GM19240 (cell line): ENCODE measurements at regions not wholly inside any gene's neighbourhood (a gene's known extent, or its start where the extent isn't known, plus 50 kb on each side); places are given as distances from the start of the nearest gene placed in this dataset.
"Not testable (repeated sequence)": the region's sequence is repeated elsewhere in the genome, so short reads cannot be mapped to it uniquely, and the experiment has no call there.

Experiments used
- DNase-seq: peaks from one replicate; pipeline ENCODE4 v3.0.0; 2011; ENCODE audit warnings: low spot score; ENCODE audit not compliant: insufficient read length

DNA sequence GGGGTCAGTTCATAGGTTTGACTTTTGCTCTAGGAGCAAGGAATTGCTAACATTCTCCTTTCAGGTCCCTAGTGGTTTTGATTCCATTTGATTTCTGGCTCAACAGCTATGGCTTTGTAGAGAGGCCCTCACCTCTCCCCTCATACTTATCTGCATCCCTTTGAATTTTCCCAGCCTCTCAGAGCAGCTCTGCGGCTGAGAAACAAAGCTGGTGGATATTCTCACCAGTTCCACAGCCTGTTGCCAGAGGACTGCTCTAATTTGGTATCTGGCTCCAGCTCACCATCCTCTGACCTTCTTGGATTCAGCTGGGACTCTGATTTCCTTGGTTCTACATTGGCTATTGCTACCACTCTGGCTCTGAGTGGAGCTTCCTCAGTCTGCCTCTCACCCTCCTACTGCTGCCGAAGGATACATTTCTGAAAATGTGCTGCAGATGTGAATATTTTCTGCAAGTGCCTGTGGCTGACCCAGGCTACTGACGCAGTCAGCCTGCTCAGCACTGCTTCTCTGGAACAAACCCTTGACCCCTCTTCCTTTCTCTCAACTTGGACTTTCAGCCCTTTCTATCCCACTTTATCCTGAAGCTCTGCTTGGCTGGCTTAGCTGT lies 110.9 kb upstream of the ENPEP start:
- no peak for DNase-seq

DNA sequence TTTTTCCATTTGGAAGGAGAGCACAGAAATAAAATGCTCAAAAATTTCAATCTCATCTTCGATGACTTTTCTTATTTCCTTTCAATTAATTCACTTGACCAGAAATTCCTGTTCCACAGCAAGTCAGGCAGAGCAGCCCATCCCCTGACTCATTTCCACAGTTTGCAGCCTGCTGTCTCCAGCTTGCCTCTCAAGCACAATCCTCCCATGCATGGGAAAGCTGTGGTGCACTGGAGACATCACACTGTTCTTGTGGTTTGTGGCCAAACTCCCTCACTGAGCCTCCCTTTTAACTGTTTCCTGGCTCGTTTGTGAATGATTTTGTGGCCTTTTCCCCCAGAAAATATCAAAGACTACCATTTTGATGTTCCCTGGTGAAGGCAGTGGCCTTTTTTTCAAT lies 114.0 kb upstream of the ENPEP start:
- DNase-seq = no peak

DNA sequence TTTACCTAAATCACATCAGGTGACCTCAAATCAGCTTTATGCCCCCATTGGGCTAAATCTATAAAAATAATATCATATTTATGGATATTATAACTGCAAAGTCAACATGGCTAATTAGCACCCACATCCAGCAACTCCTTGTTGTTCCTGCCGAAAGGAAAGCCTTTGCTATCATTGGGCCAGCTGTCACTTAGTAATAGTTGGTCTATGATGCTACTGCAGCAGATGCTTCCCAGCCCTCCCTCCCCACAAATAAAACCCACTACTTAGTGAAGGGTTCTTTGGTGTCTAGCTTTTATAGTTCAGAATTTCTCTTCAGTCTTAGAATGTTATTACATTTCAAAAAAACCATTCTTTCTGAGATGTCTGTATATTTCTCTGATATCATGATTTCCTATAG lies 116.9 kb upstream of the ENPEP start:
- DNase-seq = no peak

DNA sequence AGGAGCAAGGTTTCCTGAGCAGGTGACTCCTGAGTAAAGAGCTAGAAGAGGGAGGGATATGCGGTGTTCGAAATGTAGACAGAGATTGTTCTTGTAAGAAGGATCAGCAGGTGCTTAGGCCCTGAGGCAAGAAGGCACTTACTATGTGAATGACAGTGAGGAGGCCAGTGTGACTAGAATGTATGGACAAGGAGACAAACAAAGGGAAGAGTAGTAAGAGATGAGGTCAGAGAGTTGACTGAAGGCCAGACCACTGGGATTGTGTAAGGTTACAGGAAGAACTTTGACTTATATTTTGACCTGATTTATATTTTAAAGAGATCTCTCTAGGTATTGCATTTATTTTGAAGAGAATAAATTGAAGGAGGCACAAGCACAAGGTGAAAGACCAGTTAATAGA lies 118.4 kb upstream of the ENPEP start:
- DNase-seq = no peak

DNA sequence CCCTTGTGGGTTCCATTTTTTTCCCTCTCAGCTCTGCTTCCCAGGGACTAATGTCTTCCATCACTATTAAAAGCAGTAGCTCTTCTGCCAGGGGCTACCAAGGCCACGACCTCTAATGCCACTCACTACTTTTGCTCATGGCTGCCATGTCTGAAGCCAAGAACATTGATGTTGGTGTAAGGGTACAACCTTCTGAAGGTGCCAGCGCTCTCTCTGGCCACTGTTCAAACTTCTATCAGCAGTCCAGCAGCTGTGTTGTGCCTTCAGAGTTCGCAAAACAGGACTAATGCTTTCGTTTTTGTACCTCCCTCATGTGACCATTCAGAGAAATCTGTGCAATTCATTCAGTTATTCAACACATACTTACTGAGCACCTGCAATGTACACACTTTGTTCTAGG lies 121.5 kb upstream of the ENPEP start:
- no peak for DNase-seq

DNA sequence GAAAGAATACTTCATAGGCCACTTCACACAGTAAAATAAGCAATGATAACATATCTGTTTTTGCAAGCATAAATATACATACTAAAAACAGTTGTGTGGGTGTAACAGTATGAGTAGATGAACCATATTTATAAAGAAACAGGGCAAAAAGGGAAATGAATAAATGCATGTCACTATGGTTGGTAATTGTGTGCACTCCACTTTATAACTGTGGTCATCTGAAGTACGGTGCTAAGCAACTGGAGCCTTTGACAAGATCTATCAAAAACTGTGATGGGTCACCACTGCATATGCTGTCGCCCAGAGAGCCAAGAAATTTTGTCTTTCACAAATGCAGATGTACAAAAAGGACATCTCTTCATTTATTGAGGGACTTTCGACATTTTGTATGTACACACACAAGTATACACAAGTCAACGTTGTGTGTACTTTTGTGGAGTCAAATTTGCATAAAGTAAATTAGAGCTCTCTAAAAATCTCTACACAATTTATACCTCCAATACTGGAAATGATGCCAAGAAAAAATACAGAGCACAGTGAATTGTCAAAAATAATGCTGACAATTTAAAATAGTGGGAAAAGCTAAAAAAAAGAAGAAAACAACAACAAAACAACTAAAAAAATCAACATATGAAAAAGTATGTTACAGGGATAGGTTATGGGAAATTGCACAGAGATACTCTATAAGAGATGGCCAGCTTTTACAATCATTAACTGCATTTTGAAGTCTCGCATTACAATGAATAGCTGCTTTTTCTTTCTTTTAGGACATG lies 123.1 kb upstream of the ENPEP start:
- no peak for DNase-seq

DNA sequence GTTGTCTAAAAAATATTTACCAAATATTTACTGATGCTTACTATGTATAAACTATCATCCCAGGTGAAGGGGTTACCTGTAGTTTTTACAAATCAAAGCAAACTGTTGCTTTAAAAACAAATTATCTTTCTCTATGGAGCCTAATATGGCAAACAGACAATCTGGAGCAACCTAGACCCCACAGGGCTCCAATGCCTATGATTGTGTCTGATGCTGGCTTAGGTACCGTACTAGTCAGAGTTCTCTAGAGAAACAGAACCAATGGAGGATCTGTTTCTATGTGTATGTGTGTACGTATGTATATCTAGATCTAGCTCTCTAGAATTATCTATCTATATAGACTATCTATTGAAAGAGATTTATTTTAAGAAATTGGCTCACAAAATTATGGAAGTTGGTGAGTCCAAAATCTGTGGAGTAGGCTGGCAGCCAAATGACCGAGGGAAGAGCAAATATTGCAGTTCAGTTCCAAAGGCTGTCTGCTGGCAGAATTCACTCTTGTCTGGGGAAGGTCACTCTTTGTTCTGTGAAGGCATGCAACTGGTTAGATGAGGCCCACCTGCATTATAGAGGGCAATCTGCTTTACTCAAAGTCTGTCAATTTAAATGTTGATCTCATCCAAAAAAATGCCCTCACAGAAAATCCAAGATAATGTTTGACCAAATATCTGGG lies 127.1 kb upstream of the ENPEP start:
- no peak for DNase-seq

DNA sequence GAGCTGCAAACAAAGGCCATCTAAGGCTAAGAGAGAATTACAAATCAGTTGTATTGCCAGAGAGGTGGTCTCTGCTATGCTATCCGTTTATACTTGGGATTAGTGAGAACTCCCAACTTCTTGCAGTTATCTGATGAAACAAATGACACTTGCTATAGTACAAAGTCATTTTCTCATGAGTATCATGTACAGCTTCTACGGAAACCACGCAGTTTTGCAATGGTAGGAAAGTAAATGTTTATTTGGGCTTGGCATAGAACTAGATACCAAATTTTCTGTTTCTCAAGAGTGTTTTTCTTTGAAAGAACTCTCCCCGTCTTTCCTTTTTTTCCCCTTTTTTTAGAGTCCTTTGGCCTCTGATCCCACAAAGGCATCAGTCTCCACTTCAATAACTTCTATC lies 128.2 kb upstream of the ENPEP start:
- DNase-seq = no peak

DNA sequence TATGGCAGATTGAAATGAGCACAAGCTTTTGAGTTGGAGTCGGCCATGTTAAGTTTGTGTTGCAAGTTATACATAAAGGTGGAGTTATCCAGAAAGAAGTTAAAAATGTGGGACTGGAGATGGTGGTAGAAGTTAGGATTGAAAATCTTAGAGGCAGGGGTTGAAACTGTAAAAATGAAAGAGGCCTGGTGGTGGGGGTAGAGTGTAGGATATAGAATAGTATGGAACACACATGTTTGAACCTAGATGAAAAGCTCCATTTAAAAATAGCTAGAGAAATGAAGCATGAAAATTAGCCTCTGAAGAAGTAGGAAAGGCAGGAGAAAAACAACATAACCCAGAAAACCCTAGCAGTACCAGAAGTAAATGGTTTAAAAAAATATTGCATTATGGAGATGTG lies 131.8 kb upstream of the ENPEP start:
- no peak for DNase-seq

DNA sequence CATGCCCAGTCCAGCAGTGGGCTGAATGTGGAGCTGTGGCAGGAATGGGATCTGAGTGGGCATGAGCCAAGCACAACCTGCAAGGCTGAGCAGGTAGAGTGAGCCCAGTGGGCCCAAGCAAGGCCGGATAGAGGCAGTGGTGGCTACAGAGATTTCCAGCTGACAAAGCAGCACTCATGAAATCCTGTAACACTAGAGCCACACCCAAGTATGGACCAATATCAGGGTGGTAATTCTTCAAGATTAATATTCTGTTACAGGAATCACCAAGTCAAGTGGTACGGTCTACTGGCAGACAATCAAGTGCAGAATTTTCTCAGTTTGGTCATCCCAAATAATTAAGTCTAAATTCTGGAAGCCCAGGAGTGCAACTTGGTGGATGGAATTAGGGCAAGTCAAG lies 132.4 kb upstream of the ENPEP start:
- DNase-seq = no peak

DNA sequence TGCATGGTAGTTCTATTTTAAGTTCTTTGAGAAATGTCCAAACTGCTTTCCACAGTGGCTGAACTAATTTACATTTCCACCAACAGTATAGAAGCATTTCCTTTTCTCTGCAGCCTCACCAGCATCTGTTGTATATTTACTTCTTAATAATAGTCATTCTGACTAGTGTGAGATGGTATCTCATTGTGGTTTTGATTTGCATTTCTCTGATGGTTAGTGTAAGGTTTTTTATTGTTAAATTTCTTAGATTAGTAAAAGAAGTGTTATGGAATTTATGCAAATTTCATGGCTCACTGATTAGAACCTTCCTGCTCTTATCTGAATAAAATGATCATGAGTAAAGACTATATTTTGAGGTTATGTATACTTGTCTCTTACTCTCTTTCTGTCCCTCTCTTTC lies 134.8 kb upstream of the ENPEP start:
- not testable (repeated sequence) for DNase-seq

DNA sequence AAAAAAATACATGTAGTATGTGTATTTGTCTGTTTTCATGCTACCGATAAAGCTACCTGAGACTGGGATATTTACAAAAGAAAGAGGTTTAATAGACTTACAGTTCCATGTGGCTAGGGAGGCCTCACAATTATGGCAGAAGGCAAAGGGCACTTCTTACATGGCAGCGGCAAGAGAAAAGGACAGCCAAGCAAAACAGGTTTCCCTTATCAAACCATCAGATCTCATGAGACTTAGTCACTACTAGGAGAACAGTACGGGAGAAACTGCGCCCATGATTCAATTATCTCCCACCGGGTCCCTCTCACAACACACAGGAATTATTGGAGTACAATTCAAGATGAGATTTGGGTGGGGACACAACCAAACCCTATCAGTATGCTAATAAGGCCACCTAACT lies 137.0 kb upstream of the ELOVL6 start:
- no peak for DNase-seq

DNA sequence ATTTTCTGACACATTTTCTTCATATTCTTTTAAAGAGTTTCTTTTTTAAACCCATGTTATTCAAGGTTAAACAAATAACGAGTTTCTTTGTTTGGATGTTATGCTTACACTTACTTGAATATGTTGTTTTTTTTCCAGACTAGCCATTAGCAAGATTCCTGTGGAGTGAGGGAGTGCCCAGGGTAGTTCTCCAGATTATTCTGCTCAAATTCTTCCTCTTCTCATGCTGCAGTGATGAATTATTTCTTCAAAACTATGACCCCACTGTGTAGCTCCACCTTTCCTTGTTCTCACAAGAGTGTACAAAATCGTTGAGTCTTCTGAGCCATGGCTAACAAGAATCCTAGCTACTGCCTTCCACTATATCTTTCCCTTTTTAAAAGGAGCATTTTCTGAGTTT lies 134.1 kb upstream of the ELOVL6 start:
- no peak for DNase-seq

DNA sequence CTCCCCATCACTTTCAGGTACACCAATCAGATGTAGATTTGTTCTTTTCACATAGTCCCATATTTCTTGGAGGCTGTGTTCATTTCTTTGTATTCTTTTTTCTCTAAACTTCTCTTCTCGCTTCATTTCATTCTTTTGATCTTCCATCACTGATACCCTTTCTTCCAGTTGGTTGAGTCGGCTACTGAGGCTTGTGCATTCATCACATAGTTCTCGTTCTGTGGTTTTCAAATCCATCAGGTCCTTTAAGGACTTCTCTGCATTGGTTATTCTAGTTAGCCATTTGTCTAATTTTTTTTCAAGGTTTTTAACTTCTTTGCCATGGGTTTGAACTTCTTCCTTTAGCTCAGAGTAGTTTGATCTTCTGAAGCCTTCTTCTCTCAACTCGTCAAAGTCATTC lies 128.0 kb upstream of the ELOVL6 start:
- not testable (repeated sequence) for DNase-seq

DNA sequence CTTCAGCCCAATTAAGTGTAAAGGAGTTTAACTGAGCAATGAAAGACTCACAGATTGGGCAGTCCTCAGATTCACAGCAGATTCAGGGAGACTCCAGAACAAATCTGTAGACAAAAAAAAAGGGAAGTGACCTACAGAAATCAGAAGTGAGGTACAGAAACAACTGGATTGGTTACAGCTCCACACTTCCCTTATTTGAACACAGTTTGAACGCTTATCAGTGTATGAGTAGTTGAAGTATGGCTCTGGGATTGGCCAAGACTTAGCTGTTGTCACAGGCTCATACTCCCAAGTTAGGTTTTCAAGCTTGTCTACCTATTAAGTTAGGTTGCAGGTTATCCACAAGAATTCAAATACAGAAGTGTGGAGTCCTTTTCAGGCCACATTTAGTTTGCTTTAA lies 112.4 kb upstream of the ELOVL6 start:
- DNase-seq = no peak

DNA sequence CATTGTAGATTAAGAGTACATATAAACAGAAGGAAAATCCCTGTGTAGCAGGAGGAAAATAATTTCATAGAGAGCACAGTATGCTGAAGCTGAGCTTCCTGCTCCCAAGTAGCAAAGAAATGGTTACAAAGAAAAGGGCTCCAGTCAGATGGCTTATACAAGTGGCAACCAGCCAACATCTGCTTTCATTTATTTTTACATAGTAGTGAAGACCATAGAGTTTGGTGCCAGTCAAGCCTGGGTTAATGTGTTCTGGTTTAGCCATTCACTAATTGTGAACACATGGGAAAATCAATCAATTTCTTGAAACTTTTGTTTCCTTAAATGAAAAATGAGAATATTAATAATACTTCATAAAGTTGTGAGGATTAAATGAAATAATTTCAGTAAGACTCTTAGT lies 111.3 kb upstream of the ELOVL6 start:
- DNase-seq = no peak

DNA sequence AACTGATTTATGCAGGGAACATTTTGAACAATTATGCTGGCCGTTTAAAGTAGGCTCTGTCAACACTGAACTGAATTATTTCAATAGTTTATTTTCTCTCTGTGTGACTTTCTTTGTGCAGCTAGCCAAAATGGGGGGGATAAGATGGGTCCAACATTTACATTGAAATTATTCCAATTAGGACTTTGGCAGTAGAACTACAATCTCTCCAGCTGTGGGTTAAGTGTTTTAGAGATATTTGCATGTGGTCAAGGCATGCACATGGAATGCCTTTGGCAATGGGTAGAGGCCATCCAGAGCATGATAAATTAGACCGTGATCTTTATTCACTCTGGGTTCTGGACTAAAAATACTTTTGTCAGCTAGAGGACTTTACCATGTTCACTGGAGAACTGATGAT lies 107.9 kb upstream of the ELOVL6 start:
- DNase-seq = no peak

DNA sequence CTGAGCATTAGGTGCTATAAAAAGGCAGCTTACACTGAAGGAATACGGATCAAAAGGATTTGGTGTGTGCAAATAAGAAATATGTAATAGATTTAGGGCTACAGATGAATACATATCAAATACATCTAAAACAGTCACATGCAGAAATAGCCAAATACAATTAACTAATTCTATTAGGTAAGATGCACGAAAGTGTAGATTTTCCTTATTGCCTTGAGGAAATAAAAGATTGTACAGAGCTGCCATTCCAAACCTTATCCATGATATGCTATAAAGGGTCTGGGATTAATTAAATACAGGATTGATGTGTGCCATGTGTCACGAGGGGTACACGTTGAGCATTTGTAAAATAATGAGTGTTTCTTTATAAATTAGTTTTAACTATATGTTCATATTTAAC lies 107.0 kb upstream of the ELOVL6 start:
- DNase-seq = no peak

DNA sequence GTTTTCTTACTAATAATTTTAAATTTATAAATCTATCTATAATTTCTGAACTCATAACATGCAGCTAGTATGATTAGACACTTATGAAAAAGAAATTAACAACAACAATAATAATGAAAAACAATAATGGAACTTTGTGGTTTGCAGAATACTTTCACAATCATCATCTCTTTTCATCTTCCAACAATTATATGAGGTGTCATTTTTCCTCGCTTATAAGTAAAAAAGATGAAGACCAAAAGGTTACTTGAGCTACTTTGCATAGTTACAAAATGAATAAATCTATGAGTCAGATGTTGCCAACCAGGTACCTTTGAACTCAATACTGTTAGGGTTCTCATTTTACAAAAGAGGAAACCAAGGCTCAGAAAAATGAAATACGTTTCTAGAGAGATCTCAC lies 98.5 kb upstream of the ELOVL6 start:
- no peak for DNase-seq

DNA sequence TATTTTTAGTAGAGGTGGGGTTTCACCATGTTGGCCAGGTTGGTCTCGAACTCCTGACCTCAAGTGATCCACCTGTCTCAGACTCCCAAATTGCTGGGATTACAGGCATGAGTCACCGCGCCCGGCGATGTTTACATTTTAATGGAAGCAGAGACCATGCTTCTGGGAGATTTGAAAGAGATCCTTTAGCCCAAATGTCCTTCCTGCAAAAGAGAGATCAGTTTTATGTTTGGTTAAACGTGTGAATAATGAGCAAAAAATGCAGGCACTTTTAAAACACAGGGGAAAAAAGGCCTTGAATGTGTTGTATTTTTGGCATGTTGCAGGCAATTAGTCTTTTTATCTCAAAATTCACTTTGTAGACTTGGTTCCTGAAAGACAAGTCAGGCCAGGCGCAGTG lies 95.8 kb upstream of the ELOVL6 start:
- DNase-seq = no peak

DNA sequence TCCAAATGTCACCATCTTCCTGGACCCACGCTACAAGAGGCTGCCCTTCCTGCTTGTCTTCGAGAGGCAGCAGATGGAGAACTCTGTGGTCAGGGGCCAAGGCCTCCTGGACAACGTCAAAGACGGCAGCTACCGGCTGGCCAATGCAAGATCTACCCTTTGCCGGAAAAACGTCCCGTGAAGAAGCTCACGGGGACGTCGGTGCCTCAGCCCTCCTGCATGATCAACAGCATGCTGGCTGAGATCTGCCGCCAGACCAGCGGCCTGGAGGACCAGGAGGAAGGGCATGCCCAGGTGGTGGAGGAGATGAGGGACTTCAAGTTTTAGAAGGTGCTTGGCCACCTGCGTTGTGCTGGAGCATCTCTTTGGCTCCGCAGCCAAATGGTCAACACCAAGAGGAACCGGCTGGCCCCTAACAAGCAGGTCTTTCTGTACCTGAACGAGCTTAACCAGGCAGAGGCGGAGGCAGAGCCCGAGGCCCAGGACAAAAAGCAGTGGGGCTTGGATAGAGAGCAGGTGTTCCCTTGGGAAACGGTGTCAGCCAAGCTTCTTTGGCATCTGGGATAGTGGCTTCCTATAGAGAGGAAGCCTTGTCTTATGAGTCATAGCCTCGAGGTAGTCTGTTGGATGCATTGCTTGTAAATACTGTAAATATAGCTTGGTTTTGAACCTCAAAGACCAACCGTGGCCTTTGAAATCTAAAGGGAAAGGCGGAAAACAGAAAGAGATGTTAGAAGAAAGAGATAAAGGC lies 94.8 kb upstream of the ELOVL6 start:
- DNase-seq = no peak

DNA sequence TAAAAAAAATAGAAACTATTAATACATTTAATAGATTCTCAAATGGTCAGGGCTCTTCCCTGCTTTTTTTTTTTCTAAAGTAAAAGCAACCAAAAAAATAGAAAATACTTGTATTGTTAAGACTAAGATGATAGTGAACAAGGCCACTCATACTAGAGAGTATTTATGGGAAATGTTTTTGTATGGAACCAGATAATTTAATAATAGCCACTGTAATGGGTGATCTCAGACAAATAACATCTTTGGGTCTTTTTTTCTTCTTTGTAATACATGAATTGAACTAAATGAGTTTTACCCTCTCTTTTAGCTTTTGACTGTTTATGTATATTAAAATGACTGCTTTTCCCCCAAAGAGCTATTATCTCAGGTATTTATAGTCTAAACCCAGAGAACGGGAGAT lies 92.1 kb upstream of the ELOVL6 start:
- no peak for DNase-seq
